GM12878 (cell line): ENCODE measurements at regions not wholly inside any gene's neighbourhood (a gene's known extent, or its start where the extent isn't known, plus 50 kb on each side); places are given as distances from the start of the nearest gene placed in this dataset.

Source experiments
- ATAC-seq: fragments of 200-7000 bp; cut with Tn5 transposase; 3 replicates; pipeline ENCODE4 v1.9.1; 2020; ENCODE audit warnings: mild to moderate bottlenecking, moderate library complexity
- BruUV-seq: library from RNA; stranded (reverse); fragments of 400-500 nt; replicated peaks from 2 replicates; lab custom pipeline; 2021; lab: Mats Ljungman, UMichigan
- CTCF ChIA-PET: fragments of 300-600 bp; sonication (Branson Sonifier 250); formaldehyde crosslinking; extraction: SDS; loops from one replicate; lab custom pipeline; 2021; ENCODE audit warnings: inconsistent platforms; lab: Yijun Ruan, JAX
- POLR2A ChIA-PET: fragments of 350-600 bp; formaldehyde crosslinking; extraction: SDS; loops from one replicate; lab custom pipeline; 2021; ENCODE audit warnings: inconsistent platforms; lab: Charles Lee
- RAD21 ChIA-PET: fragments of 300-600 bp; sonication (Branson Sonifier 250); formaldehyde crosslinking; loops from one replicate; lab custom pipeline; 2023; ENCODE audit warnings: antibody characterized with exemption; ENCODE audit not compliant: unreplicated experiment; lab: Charles Lee
- SMC1A ChIA-PET: fragments of 300-600 bp; sonication (Branson Sonifier 250); formaldehyde crosslinking; loops from one replicate; lab custom pipeline; 2023; ENCODE audit not compliant: unreplicated experiment, uncharacterized antibody; lab: Charles Lee
- DNase-seq: peaks from one replicate; pipeline ENCODE4 v3.0.0-alpha.2; 2011; ENCODE audit warnings: low read depth, low spot score
- FAIRE-seq: peaks from 3 replicates; lab custom pipeline; 2011; peaks lifted over from hg19 to GRCh38; lab: Jason Lieb, UNC
- H2AFZ ChIP-seq: 2 replicates; pipeline ENCODE4 v1.6.0; 2011; ENCODE audit warnings: low read depth, low read length, control low read depth; ENCODE audit not compliant: control insufficient read depth
- H3K27ac ChIP-seq: 2 replicates; pipeline ENCODE4 v1.5.1; 2011; ENCODE audit warnings: control low read depth; ENCODE audit not compliant: control insufficient read depth, insufficient read depth
- H3K27me3 ChIP-seq, 2 experiments: replicated peaks in 1 of 2; 2 replicates each; pipeline versions ENCODE4 v1.6.0 to v1.6.1; 2011; ENCODE audit warnings: low read length in 1 of 2; ENCODE audit not compliant: control insufficient read depth in 2 of 2, insufficient read depth in 2 of 2
- H3K36me3 ChIP-seq, 2 experiments: 2 replicates each; pipeline ENCODE4 v1.5.1; 2011; ENCODE audit warnings: low read length in 1 of 2; ENCODE audit not compliant: control insufficient read depth in 2 of 2, insufficient read depth in 2 of 2
- H3K4me1 ChIP-seq: 2 replicates; pipeline ENCODE4 v1.6.1; 2011; ENCODE audit warnings: mild to moderate bottlenecking, low read length, moderate library complexity, mixed read lengths; ENCODE audit not compliant: control insufficient read depth, insufficient read depth
- H3K4me2 ChIP-seq: 2 replicates; pipeline ENCODE4 v1.6.0; 2011; ENCODE audit warnings: control low read depth; ENCODE audit not compliant: control insufficient read depth, insufficient read depth
- H3K4me3 ChIP-seq: fragments of 200-600 bp; sonication (generic); 2 replicates; pipeline ENCODE4 v1.5.1; 2016
- H3K79me2 ChIP-seq: 2 replicates; pipeline ENCODE4 v1.6.0; 2011; ENCODE audit warnings: low read length; ENCODE audit not compliant: control insufficient read depth, insufficient read depth
- H3K9ac ChIP-seq: 2 replicates; pipeline ENCODE4 v1.8.0; 2011; ENCODE audit warnings: low read length, control low read depth, mixed read lengths; ENCODE audit not compliant: control insufficient read depth, insufficient read depth
- H3K9me3 ChIP-seq: replicated peaks from 3 replicates; pipeline ENCODE4 v1.5.1; 2011; ENCODE audit warnings: mild to moderate bottlenecking, low read length; ENCODE audit not compliant: control insufficient read depth, insufficient read depth
- H4K20me1 ChIP-seq: 2 replicates; pipeline ENCODE4 v1.6.0; 2011; ENCODE audit not compliant: control insufficient read depth, insufficient read depth
- CHD2 ChIP-seq: IDR thresholded peaks from 2 replicates; pipeline ENCODE4 v1.6.1; 2011; ENCODE audit warnings: low read depth, low read length, improper control_type of control experiment, borderline replicate concordance
- EZH2 ChIP-seq: IDR thresholded peaks from 2 replicates; pipeline ENCODE4 v1.6.1; 2012; ENCODE audit warnings: low read depth, mild to moderate bottlenecking, control low read depth, inconsistent platforms, low read length, borderline replicate concordance; ENCODE audit not compliant: control insufficient read depth
- KDM1A ChIP-seq: fragments of 200-600 bp; sonication (generic); IDR thresholded peaks from 2 replicates; pipeline ENCODE4 v1.6.1; 2016; ENCODE audit warnings: borderline replicate concordance
- LARP7 ChIP-seq: fragments of 450-650 bp; IDR thresholded peaks from 2 replicates; pipeline ENCODE4 v1.6.1; 2017; ENCODE audit warnings: mild to moderate bottlenecking
- NBN ChIP-seq: fragments of 450-650 bp; IDR thresholded peaks from 2 replicates; pipeline ENCODE4 v1.6.1; 2016
- RAD51 ChIP-seq: fragments of 450-650 bp; IDR thresholded peaks from 2 replicates; pipeline ENCODE4 v1.6.1; 2016; ENCODE audit warnings: moderate library complexity, mild to moderate bottlenecking, inconsistent platforms
- RCOR1 ChIP-seq: conservative IDR thresholded peaks from 2 replicates; pipeline ENCODE4 v1.6.1; 2012; ENCODE audit warnings: low read depth, low read length, improper control_type of control experiment
- TARDBP ChIP-seq: IDR thresholded peaks from 2 replicates; pipeline ENCODE4 v1.6.1; 2016; ENCODE audit warnings: borderline replicate concordance
- TBL1XR1 ChIP-seq: IDR thresholded peaks from 2 replicates; pipeline ENCODE4 v1.6.1; 2012; ENCODE audit warnings: low read depth, low read length, improper control_type of control experiment
- ZSCAN29 ChIP-seq: fragments of 450-650 bp; IDR thresholded peaks from 2 replicates; pipeline ENCODE4 v1.6.1; 2017; ENCODE audit warnings: mild to moderate bottlenecking, moderate library complexity
- WGBS: methylation state at CpG from one replicate; pipeline ENCODE4 v1.1.6; 2016; ENCODE audit warnings: low lambda C conversion rate; ENCODE audit not compliant: insufficient replicate concordance, insufficient coverage; ENCODE audit errors: missing lambda C conversion rate; 5-methylcytosine and 5-hydroxymethylcytosine counted together
- in situ Hi-C: fragments of 300-500 bp; cut with MboI; formaldehyde crosslinking; loops from 9 replicates; pipeline ENCODE4 v1.14.3; 2018; ENCODE audit warnings: mixed read lengths
- intact Hi-C: fragments of 100-400 bp; cut with micrococcal nuclease; formaldehyde crosslinking; loops from one replicate; pipeline ENCODE4 v1.14.2; 2022; ENCODE audit not compliant: unreplicated experiment
- TF ChIP-seq, protein P1 (sequence below): IDR thresholded peaks from 2 replicates; pipeline ENCODE4 v1.6.1; 2011; ENCODE audit warnings: borderline replicate concordance, low read depth, mild to moderate bottlenecking, moderate library complexity, mixed read lengths, low read length; ENCODE audit not compliant: insufficient read depth; ENCODE audit errors: extremely low read length

DNA sequence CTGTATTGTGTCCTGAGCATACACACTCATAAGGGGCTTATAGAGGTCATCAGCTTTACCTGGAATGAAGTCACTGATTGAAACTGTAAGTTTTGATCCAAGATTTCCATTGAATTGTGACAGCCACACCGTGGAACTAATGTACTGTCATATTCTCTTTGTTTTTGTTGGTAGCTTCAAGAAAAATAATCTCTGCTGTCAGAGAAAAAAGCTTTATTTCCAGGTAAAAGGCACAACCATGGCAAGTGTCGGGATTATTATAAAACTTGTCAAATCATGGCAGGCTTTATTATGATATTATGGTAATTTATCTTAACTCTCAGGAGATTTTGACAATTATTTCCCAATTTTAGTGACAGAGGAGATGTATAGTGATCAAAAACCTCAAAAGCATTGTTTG lies 191.2 kb downstream of the FAM170A start:
- H4K20me1 ChIP-seq: no peaks in the 10 kb centered on the region
- intact Hi-C loops (no loop called here), in situ Hi-C loops (no loop called here)
- ChIA-PET CTCF (no interaction called here), RAD21 (no interaction called here), POLR2A (no interaction called here), SMC1A (no interaction called here)
- FAIRE-seq (no peak), ATAC-seq (no peak), DNase-seq (no peak)
- H3K36me3 ChIP-seq: no peaks in the 10 kb centered on the region
- TF ChIP-seq NBN: no peak
- TF ChIP-seq, protein P1, sequence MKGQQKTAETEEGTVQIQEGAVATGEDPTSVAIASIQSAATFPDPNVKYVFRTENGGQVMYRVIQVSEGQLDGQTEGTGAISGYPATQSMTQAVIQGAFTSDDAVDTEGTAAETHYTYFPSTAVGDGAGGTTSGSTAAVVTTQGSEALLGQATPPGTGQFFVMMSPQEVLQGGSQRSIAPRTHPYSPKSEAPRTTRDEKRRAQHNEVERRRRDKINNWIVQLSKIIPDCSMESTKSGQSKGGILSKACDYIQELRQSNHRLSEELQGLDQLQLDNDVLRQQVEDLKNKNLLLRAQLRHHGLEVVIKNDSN: no peak
- no peak for TF ChIP-seq EZH2
- no peak for TF ChIP-seq TARDBP
- no peak for TF ChIP-seq TBL1XR1
- no peak for TF ChIP-seq RAD51
- no peak for TF ChIP-seq RCOR1
- TF ChIP-seq LARP7: no peak
- no peak for TF ChIP-seq ZSCAN29
- no peak for TF ChIP-seq KDM1A
- TF ChIP-seq CHD2: no peak
- H3K4me2 ChIP-seq: no peak overlapping the region
- H3K27ac ChIP-seq: no peak overlapping the region
- H3K9ac ChIP-seq: no peak overlapping the region
- H3K79me2 ChIP-seq: no peaks in the 10 kb centered on the region
- BruUV-seq: no TSS peak
- H3K27me3 ChIP-seq: no peaks in the 10 kb centered on the region; a peak in 1 of 4 replicates
- WGBS: 2% methylated on average over 2 of the region's 2 CpGs
- no peaks in the 10 kb centered on the region for H3K9me3 ChIP-seq
- H2AFZ ChIP-seq: no peak overlapping the region
- no peak overlapping the region for H3K4me3 ChIP-seq
- H3K4me1 ChIP-seq: no peaks in the 10 kb centered on the region
